Mucosa of rectum (tissue), 2 donors: ENCODE measurements at regions not wholly inside any gene's neighbourhood (a gene's known extent, or its start where the extent isn't known, plus 50 kb on each side); places are given as distances from the start of the nearest gene placed in this dataset.
"Not testable (repeated sequence)": the region's sequence is repeated elsewhere in the genome, so short reads cannot be mapped to it uniquely, and the experiment has no call there.

Experiments
- H3K27ac ChIP-seq, 2 donors: one replicate each; pipeline ENCODE4 v1.7.0; 2013; ENCODE audit warnings: inconsistent platforms in 2 of 2, low read depth in 2 of 2, low read length in 2 of 2
- H3K27me3 ChIP-seq, 2 donors: one replicate each; pipeline ENCODE4 v1.7.0; 2013; ENCODE audit warnings: low read length in 2 of 2; ENCODE audit not compliant: control insufficient read depth in 2 of 2, insufficient read depth in 2 of 2
- H3K36me3 ChIP-seq, 2 donors: one replicate each; pipeline ENCODE4 v1.7.0; 2013; ENCODE audit warnings: low read length in 2 of 2; ENCODE audit not compliant: control insufficient read depth in 2 of 2, insufficient read depth in 2 of 2
- H3K4me1 ChIP-seq, 2 donors: one replicate each; pipeline ENCODE4 v1.7.0; 2013; ENCODE audit warnings: low read length in 2 of 2, mild to moderate bottlenecking in 1 of 2; ENCODE audit not compliant: control insufficient read depth in 2 of 2, insufficient read depth in 2 of 2
- H3K4me3 ChIP-seq, 2 donors: one replicate each; pipeline ENCODE4 v1.7.0; 2013; ENCODE audit warnings: low read length in 2 of 2
- H3K9ac ChIP-seq, 2 donors: one replicate each; pipeline ENCODE4 v1.7.0; 2013; ENCODE audit warnings: low read length in 2 of 2, low read depth in 1 of 2, mild to moderate bottlenecking in 1 of 2
- H3K9me3 ChIP-seq, 2 donors: one replicate each; pipeline ENCODE4 v1.7.0; 2013; ENCODE audit warnings: low read length in 2 of 2; ENCODE audit not compliant: control insufficient read depth in 2 of 2
- donor health status: healthy.
- donor health status: Normal muscosa, but diverticular disease.

DNA sequence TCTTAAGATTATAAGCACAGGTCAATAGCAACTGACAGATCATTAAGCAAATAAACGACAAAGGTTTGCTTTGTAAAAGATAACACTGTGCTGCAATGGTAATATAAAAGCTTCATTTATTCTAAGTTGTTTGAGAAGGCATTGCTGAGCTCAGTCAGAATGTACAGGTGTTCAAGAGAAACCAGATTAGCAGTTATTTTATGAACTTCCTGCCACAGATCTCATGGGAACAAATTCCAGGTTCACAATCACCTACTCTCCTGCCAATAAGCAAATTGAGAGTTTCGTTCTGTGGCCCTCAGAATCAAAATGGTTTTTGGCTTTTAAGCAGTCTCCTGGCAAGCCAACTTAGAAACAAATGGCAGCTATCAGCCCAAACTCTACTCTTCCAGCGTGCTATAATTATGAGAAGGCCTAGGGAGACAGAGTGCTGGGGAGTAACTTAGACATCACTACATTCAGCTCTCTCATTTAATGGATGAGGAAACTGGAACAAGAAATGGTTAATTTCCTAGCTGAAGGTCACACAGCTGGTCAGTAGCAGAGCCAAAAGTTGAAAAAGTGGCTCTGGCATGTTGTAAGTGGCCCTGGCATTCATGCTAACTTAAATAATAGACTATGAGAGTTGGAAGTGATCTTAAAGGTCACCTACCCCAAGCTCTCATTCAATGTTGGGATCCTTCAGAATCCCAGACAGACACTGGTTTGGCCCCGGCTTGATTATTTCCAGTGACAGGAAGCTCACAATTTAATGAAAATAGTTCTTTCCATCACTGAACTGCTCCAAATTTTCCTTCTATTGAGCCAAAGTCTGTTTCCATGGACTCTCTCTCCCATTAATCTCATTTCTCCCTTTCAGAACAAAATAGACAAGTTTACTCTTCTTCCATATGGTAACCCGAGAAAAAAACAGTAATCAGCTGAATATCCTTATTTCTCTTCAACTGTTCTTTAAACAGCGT is 82.6 kb upstream of the EDEM3 start:
- H3K4me3 ChIP-seq = no peak overlapping the region
- no peaks in the 10 kb centered on the region for H3K9me3 ChIP-seq
- no peak overlapping the region for H3K9ac ChIP-seq
- no peaks in the 10 kb centered on the region for H3K36me3 ChIP-seq
- no peaks in the 10 kb centered on the region for H3K27me3 ChIP-seq
- H3K27ac ChIP-seq = peak overlapping the region; percentile 43 to 53
- H3K4me1 ChIP-seq = peaks cover 10 to 22% of the 10 kb centered on the region in 2 donors

DNA sequence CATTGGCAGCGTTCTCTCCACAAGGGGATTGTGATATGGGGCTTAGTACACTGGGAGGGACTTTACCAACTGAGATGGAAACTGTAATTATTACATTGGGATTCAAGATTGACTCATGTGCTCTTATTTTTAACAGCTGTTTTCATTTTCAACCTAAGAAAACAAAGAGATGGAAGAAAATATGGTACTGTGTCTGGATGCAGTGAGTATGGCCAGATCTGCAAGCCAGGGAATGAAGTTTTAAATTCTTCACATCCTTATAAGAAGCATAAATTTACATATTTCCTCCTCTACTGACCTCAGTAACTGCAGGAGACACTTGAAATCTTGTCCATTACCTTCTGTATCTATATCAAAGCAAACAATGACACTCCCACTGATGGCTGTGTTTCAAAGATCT is 81.5 kb upstream of the EDEM3 start:
- no peaks in the 10 kb centered on the region for H3K27me3 ChIP-seq
- H3K9ac ChIP-seq = no peak overlapping the region
- no peaks in the 10 kb centered on the region for H3K36me3 ChIP-seq
- peaks cover 10 to 22% of the 10 kb centered on the region in 2 donors for H3K4me1 ChIP-seq
- H3K27ac ChIP-seq = no peak overlapping the region
- H3K4me3 ChIP-seq = no peak overlapping the region
- no peaks in the 10 kb centered on the region for H3K9me3 ChIP-seq

DNA sequence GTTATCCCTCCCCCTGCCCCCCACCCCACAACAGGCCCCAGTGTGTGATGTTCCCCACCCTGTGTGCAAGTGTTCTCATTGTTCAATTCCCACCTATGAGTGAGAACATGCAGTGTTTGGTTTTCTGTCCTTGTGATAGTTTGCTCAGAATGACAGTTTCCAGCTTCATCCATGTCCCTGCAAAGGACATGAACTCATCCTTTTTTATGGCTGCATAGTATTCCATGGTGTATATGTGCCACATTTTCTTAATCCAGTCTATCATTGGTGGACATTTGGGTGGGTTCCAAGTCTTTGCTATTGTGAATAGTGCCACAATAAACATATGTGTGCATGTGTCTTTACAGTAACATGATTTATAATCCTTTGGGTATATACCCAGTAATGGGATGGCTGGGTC is 79.3 kb upstream of the EDEM3 start:
- H3K27ac ChIP-seq = not testable (repeated sequence)

DNA sequence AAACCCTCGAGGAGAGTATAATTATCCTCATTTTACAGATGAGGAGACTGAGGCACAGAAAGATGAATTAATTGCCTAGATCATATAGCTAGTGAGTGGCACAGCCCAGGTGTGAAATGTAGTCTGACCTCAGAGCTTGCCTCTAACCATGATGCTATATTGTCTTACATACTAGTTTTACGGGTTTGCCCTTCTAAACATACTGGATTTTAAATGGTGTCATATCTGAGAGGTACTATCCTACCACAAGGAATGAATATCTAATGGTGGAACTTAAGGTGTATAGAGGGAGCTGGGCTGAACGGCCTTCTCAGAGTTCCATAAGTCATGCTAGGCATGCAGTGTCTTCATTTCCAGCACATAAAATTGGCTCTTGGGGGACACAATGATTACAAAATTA is 77.9 kb upstream of the EDEM3 start:
- H3K27ac ChIP-seq = no peak overlapping the region
- no peak overlapping the region for H3K9ac ChIP-seq
- peaks cover 2 to 8% of the 10 kb centered on the region in 2 donors for H3K4me1 ChIP-seq
- H3K9me3 ChIP-seq = no peaks in the 10 kb centered on the region
- no peak overlapping the region for H3K4me3 ChIP-seq
- no peaks in the 10 kb centered on the region for H3K36me3 ChIP-seq
- H3K27me3 ChIP-seq = no peaks in the 10 kb centered on the region

More for the DNA sequence above, 79.3 kb upstream of the EDEM3 start:
- H3K4me1 ChIP-seq = peaks cover 10 to 21% of the 10 kb centered on the region in 2 donors
- not testable (repeated sequence) for H3K4me3 ChIP-seq, H3K36me3 ChIP-seq, H3K9ac ChIP-seq, H3K9me3 ChIP-seq, H3K27me3 ChIP-seq

DNA sequence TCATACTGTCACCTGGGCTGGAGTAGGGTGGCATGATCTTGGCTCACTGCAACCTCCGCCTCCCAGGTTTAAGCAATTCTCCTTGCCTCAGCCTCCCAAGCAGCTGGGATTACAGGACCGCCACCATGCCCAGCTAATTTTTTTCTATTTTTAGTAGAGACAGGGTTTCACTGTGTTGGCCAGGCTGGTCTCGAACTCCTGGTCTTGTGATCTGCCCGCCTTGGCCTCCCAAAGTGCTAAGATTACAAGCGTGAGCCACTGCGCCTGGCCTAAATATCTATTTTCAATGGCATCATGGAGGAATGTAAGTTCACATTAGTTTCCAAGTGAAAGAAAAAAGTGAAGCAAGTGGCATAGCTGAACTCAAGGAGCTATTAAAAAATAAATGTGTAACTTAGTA is 74.8 kb upstream of the EDEM3 start:
- H3K27ac ChIP-seq, H3K36me3 ChIP-seq, H3K4me1 ChIP-seq, H3K9ac ChIP-seq, H3K9me3 ChIP-seq, H3K27me3 ChIP-seq, H3K4me3 ChIP-seq: not testable (repeated sequence)

DNA sequence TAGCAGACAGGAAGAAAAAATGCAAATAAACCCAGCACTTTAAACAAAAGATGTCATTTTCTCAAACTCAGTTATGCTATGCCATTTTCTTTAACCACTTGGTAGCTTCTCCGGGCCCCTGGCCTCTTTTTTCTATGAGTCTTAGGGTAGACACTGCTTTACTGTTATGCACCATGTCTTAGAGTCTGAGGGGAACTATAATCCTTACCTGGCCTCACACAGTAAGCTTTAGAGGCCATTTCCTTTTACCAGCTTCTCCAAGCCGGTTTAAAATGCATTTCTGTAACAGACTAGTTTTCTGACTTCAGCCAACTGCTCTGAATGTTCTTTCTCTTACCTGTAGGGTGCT is 73.7 kb upstream of the EDEM3 start:
- Histone ChIP-seq H3K4me3 (no peak overlapping the region), H3K9ac (no peak overlapping the region), H3K36me3 (no peaks in the 10 kb centered on the region), H3K9me3 (no peaks in the 10 kb centered on the region), H3K27me3 (no peaks in the 10 kb centered on the region), H3K4me1 (no peaks in the 10 kb centered on the region), H3K27ac (no peak overlapping the region)

DNA sequence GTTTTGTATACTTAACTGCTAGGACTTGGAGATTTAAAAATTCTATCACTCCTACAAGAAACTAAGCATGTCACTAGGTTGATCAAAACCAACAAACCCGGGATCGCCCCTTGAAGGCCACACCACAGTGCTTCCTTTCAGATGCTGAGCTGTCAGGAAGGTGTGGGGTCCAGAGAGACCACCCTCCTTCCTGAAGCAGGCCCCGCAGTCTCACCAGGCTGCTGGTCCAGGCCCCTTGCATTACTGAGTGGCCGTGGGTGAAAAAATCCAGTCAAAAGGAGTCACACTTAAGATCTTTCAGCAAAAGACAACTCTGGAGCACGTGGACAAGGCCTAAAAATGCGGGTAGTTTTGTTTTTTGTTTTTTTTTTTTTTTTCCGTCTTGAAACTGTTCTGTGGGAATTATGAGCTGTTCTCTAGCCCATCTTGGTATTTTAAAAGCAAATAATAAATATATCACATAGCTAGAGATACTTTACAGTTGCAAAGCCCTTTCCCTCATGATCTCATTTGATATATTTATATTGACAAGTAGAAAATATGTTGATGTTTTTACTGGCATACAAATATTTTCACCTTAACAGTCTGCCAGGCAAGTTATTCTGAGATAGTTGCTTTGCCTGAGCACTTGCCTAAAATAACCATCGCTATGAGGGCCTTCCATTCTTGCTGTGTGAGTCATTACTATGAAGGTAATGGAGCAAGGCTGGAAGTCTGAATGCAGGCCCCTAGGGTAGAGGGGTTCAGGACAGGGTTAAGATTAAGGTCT is 73.1 kb upstream of the EDEM3 start:
- H3K27ac ChIP-seq = no peak overlapping the region
- no peak overlapping the region for H3K9ac ChIP-seq
- H3K4me1 ChIP-seq = no peaks in the 10 kb centered on the region
- H3K9me3 ChIP-seq = no peaks in the 10 kb centered on the region
- no peaks in the 10 kb centered on the region for H3K27me3 ChIP-seq
- no peak overlapping the region for H3K4me3 ChIP-seq
- no peaks in the 10 kb centered on the region for H3K36me3 ChIP-seq

DNA sequence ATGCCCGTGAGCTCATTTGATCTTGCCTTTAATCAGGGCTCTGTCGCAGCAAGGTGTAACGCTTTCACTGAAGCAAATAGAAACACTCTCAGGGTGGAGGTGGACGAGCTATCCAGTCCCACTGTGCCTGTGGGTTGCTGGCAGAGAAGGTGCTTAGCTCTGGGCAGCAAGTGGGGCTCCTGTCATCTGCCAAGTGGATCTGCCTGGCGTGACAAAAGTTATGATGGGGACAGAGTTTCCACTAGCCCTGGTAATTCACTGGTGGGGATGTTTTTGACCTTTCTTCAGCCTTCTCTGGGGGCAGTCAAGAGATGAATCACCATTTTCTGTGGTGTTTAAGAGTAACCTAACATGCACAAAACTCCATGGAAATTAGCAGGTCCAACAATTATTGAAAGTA is 71.3 kb upstream of the EDEM3 start:
- Histone ChIP-seq H3K9ac (no peak overlapping the region), H3K9me3 (no peaks in the 10 kb centered on the region), H3K4me1 (no peaks in the 10 kb centered on the region), H3K27ac (peak overlapping the region in 1 of 2 donors; percentile 24), H3K4me3 (no peak overlapping the region), H3K27me3 (no peaks in the 10 kb centered on the region), H3K36me3 (peaks cover 0 to 6% of the 10 kb centered on the region in 2 donors)

DNA sequence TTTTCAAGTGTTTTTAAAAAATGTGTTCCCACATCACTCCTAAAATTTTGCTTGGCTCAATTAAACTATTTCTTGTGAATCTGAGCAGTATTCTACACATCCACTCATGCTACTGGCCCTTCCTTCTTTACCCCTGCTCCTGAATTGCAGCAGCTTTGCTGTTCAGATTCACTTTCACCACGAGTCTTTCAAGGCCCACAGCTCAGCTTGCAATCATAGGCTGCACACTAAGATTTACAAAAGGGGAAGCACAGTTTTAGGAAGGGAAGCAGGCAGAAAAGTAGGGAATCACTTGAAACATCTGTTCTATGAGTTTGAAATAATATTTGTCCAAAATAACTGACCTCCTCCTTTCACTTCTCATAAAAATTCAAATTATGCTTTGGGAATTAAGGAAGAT is 70.9 kb upstream of the EDEM3 start:
- Histone ChIP-seq H3K9me3 (no peaks in the 10 kb centered on the region), H3K4me3 (no peak overlapping the region), H3K27me3 (no peaks in the 10 kb centered on the region), H3K36me3 (peaks cover 0 to 6% of the 10 kb centered on the region in 2 donors), H3K9ac (no peak overlapping the region), H3K27ac (no peak overlapping the region), H3K4me1 (no peaks in the 10 kb centered on the region)

DNA sequence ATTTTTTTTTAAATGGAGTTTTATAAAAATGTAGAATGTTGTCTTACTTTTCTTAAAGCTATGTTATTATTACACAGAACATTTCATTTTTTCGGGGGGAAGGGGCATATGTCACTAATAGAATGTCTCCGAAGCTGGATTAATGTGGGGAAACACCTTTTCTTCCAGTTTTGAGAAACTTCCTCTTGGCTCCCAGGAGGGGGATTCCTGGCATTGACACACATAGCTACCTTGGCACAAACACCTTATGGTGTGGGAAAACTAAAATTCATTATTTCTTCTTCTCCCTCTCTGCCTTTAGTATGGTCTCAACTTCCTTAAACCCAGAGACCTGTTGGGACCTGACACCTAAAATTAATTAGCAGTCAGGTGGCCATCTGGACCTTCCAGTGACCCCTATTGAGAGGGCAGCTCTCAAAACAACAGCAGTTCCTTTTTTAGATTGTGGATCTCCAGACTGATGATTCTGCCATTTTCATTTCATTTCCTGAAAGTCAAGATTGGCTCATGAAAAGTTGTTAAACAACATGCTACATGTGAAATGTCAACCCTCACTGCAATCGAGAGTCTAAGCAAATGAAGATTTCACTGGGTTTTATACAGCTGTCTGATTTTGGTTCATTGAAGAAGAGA is 70.1 kb upstream of the EDEM3 start:
- H3K4me1 ChIP-seq = no peaks in the 10 kb centered on the region

More for the DNA sequence above, 70.1 kb upstream of the EDEM3 start:
- Histone ChIP-seq H3K36me3 (peaks cover 0 to 6% of the 10 kb centered on the region in 2 donors), H3K27ac (no peak overlapping the region), H3K9me3 (no peaks in the 10 kb centered on the region), H3K4me3 (no peak overlapping the region), H3K9ac (no peak overlapping the region), H3K27me3 (no peaks in the 10 kb centered on the region)
